ENCODE measurements at regions not wholly inside any gene's neighbourhood (a gene's known extent, or its start where the extent isn't known, plus 50 kb on each side); places are given as distances from the start of the nearest gene placed in this dataset.

- no peak overlapping the region for H3K23ac ChIP-seq (ENCODE audit: insufficient read length, low read depth, low read length)
- peaks cover 21 to 36% of the 10 kb centered on the region in 2 experiments for H3K4me1 Mint-ChIP-seq
- no peak overlapping the region for H3K27ac ChIP-seq (ENCODE audit: insufficient read length, low read depth, low read length)
- H3K27ac Mint-ChIP-seq: no peak overlapping the region
- H4K91ac ChIP-seq (ENCODE audit: insufficient read length, low read depth, low read length): no peak overlapping the region
- H4K20me1 ChIP-seq (ENCODE audit: control insufficient read depth, insufficient read depth, insufficient read length): no peaks in the 10 kb centered on the region
- no peak overlapping the region for H3K9ac ChIP-seq (ENCODE audit: extremely low read depth, insufficient read length, low read length)
- no peak overlapping the region for H3K56ac ChIP-seq (ENCODE audit: insufficient read length, low read depth, low read length)
- no peaks in the 10 kb centered on the region for H3K23me2 ChIP-seq (ENCODE audit: insufficient read length, low read depth, low read length, poor library complexity, severe bottlenecking)
- H3K36me3 Mint-ChIP-seq (ENCODE audit: insufficient read depth in 1 of 3, low read depth in 3 of 3): no peaks in the 10 kb centered on the region; a peak in 1 of 7 replicates
- H2AK5ac ChIP-seq (ENCODE audit: insufficient read length, low read length): no peak overlapping the region
- DNase-seq: no peak
- no peak for TF ChIP-seq CTCF (conservative IDR thresholded peaks at IDR 0.05)
- whole genome bisulfite sequencing (ENCODE audit: extremely low coverage, insufficient read length, low lambda C conversion rate): no CpG with 5 or more reads among the region's 9 CpGs
- no peaks in the 10 kb centered on the region for H3K79me1 ChIP-seq (ENCODE audit: insufficient read depth, low read depth, low read length, poor library complexity, severe bottlenecking)
- no peaks in the 10 kb centered on the region for H3K9me3 ChIP-seq (ENCODE audit: control insufficient read depth, low read depth, low read length)
- no peaks in the 10 kb centered on the region for H3K27me3 Mint-ChIP-seq (ENCODE audit: low read depth)
- no peak overlapping the region; the same call in 1 of the 2 replicates for H3K14ac ChIP-seq (ENCODE audit: insufficient read depth, low read length)
- H3K4me2 ChIP-seq (ENCODE audit: insufficient read depth, insufficient read length, low read length): no peak overlapping the region
- no peak overlapping the region for H2BK15ac ChIP-seq (ENCODE audit: low read depth, low read length)
- H3K79me2 ChIP-seq (ENCODE audit: insufficient read depth, low read length): peaks cover 2% of the 10 kb centered on the region; the same call in 1 of the 2 replicates
- H3K9me3 Mint-ChIP-seq: no peaks in the 10 kb centered on the region
- no peak overlapping the region for H3K4ac ChIP-seq (ENCODE audit: low read depth, low read length)
- no peak overlapping the region for H3K18ac ChIP-seq (ENCODE audit: insufficient read length, low read depth, low read length)
- H3T11ph ChIP-seq (ENCODE audit: low read length): no peak overlapping the region
- no peak overlapping the region for H2AFZ ChIP-seq (ENCODE audit: low read length)
- no peak overlapping the region for H2BK20ac ChIP-seq (ENCODE audit: low read depth, low read length, poor library complexity, severe bottlenecking)
- no peak overlapping the region for H3K4me3 Mint-ChIP-seq
- 0 out of 2 replicates have a peak, but pooled peaks cover 2% of the 10 kb centered on the region for H3K4me1 ChIP-seq (ENCODE audit: insufficient read depth, low read length)
- no peak overlapping the region for H2BK12ac ChIP-seq (ENCODE audit: insufficient read length, low read depth, low read length)
- no peaks in the 10 kb centered on the region for H3K27me3 ChIP-seq (ENCODE audit: insufficient read depth, low read length)
- no peak overlapping the region for H4K8ac ChIP-seq (replicated peaks; ENCODE audit: insufficient read length, low read depth, low read length)
- H4K5ac ChIP-seq (ENCODE audit: insufficient read length, low read depth, low read length): no peak overlapping the region
- no peak overlapping the region for H2BK5ac ChIP-seq (ENCODE audit: insufficient read length, low read length)
- H2BK120ac ChIP-seq (ENCODE audit: low read depth, low read length, poor library complexity, severe bottlenecking): no peak overlapping the region
These were observed 205.5 kb downstream of the CTTN start for GRCh38 chr11:70603756-70604211.
